ENCODE measurements at regions not wholly inside any gene's neighbourhood (a gene's known extent, or its start where the extent isn't known, plus 50 kb on each side); places are given as distances from the start of the nearest gene placed in this dataset.

DNA sequence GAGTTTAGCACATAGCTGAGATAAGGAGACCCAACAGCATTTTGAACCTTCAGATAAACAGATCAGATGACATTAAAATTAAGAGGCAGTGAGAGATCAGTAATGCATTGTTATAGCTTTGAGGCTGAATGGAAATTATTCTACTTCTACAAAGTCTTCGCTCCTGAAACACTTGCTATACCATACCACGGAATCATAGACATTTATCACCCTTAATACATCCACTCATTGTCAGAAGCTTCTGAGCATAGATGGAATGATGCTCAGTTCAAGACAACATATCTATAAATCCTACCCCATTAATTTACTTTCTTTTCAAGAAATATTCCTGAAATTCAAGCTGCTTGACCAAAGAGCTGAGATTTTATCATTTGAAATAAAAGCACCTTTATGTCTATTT, 266.7 kb downstream of the C3orf38 start:
- TF ChIP-seq ZNF384 (IDR thresholded peaks at IDR 0.05), result no peak
- TF ChIP-seq CTBP1 (IDR thresholded peaks at IDR 0.05; ENCODE audit: borderline replicate concordance), result no peak
- no peak for TF ChIP-seq LEF1 (IDR thresholded peaks at IDR 0.05; ENCODE audit: borderline replicate concordance)
- TF ChIP-seq FOXM1 (IDR thresholded peaks at IDR 0.05; ENCODE audit: borderline replicate concordance), result no peak
- TF ChIP-seq HDGF (IDR thresholded peaks at IDR 0.05; ENCODE audit: borderline replicate concordance), result no peak
- no peak for TF ChIP-seq FOXK2 (IDR thresholded peaks at IDR 0.05)
- no peak for TF ChIP-seq SUZ12 (IDR thresholded peaks at IDR 0.05)
- no peak for TF ChIP-seq FOXA1 (IDR thresholded peaks at IDR 0.05)
- TF ChIP-seq NFRKB (IDR thresholded peaks at IDR 0.05), result no peak
- TF ChIP-seq L3MBTL2 (conservative IDR thresholded peaks at IDR 0.05), result no peak
- TF ChIP-seq TARDBP (IDR thresholded peaks at IDR 0.05), result no peak
- TF ChIP-seq PKNOX1 (IDR thresholded peaks at IDR 0.05), result no peak
- no peak for TF ChIP-seq ARNT (IDR thresholded peaks at IDR 0.05)
- no peak for TF ChIP-seq SP1 (IDR thresholded peaks at IDR 0.05)
- no peak for TF ChIP-seq ELF4 (IDR thresholded peaks at IDR 0.05)
- TF ChIP-seq BHLHE40 (IDR thresholded peaks at IDR 0.05; ENCODE audit: borderline replicate concordance), result no peak
- POLR2A ChIA-PET, result no interaction called here
- CTCF ChIA-PET, result interaction anchor here (1.0 kb wide), 1 partner anchor 27 kb away, joined by 3 read pairs; no protein-coding TSS in a partner anchor
- no peak for DNase-seq (ENCODE audit: extremely low spot score)

GRCh38 chr3:88418219-88418618, 268.5 kb downstream of the C3orf38 start:
- no peak for DNase-seq (ENCODE audit: extremely low spot score)
- TF ChIP-seq FOXK2 (IDR thresholded peaks at IDR 0.05) (no peak), HDGF (IDR thresholded peaks at IDR 0.05; ENCODE audit: borderline replicate concordance) (no peak)
- CTCF ChIA-PET, result no interaction called here
- POLR2A ChIA-PET, result no interaction called here

GRCh38 chr3:88433568-88433967, 283.8 kb downstream of the C3orf38 start:
- CTCF ChIA-PET, result no interaction called here
- no peak for DNase-seq (ENCODE audit: extremely low spot score)
- POLR2A ChIA-PET, result no interaction called here
- TF ChIP-seq SUZ12 (IDR thresholded peaks at IDR 0.05) (no peak), FOXK2 (IDR thresholded peaks at IDR 0.05) (no peak), ZNF384 (IDR thresholded peaks at IDR 0.05) (no peak), FOXM1 (IDR thresholded peaks at IDR 0.05; ENCODE audit: borderline replicate concordance) (no peak), CTBP1 (IDR thresholded peaks at IDR 0.05; ENCODE audit: borderline replicate concordance) (no peak)

DNA sequence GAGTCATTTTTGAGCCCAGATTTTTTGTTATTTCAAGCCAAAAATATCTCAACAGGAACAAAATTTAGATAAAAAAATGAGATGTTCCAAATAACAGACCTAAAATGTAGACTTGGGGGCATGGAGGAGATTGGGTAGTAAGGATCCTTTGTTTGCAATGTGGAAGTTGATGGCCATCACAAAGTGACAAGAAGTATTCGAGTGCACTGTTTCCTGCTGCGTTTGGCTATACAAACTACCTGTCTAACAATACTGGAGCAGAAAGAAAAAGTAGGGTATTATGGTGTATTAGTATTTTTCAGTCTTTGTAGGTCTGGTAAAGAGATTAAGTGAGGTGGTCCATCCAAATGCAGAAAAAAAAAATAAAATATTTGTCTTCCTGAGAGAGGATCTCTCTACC, 284.2 kb downstream of the C3orf38 start:
- ChIA-PET CTCF (no interaction called here), POLR2A (no interaction called here)
- DNase-seq (ENCODE audit: extremely low spot score), result no peak
- TF ChIP-seq ZNF384 (IDR thresholded peaks at IDR 0.05) (no peak), CTBP1 (IDR thresholded peaks at IDR 0.05; ENCODE audit: borderline replicate concordance) (no peak), LEF1 (IDR thresholded peaks at IDR 0.05; ENCODE audit: borderline replicate concordance) (no peak), FOXA1 (IDR thresholded peaks at IDR 0.05) (no peak), ELF4 (IDR thresholded peaks at IDR 0.05) (no peak), TARDBP (IDR thresholded peaks at IDR 0.05) (no peak), L3MBTL2 (conservative IDR thresholded peaks at IDR 0.05) (no peak), FOXM1 (IDR thresholded peaks at IDR 0.05; ENCODE audit: borderline replicate concordance) (no peak), SP1 (IDR thresholded peaks at IDR 0.05) (no peak)

- no peak for DNase-seq (ENCODE audit: extremely low spot score)
- POLR2A ChIA-PET, result no interaction called here
- TF ChIP-seq SP1 (IDR thresholded peaks at IDR 0.05) (no peak), CTBP1 (IDR thresholded peaks at IDR 0.05; ENCODE audit: borderline replicate concordance) (no peak), ZNF384 (IDR thresholded peaks at IDR 0.05) (no peak), NFRKB (IDR thresholded peaks at IDR 0.05) (no peak), ARNT (IDR thresholded peaks at IDR 0.05) (no peak), ELF4 (IDR thresholded peaks at IDR 0.05) (no peak), HDGF (IDR thresholded peaks at IDR 0.05; ENCODE audit: borderline replicate concordance) (no peak), LEF1 (IDR thresholded peaks at IDR 0.05; ENCODE audit: borderline replicate concordance) (no peak), PKNOX1 (IDR thresholded peaks at IDR 0.05) (no peak), SUZ12 (IDR thresholded peaks at IDR 0.05) (no peak), FOXA1 (IDR thresholded peaks at IDR 0.05) (no peak), TARDBP (IDR thresholded peaks at IDR 0.05) (no peak), L3MBTL2 (conservative IDR thresholded peaks at IDR 0.05) (no peak), BHLHE40 (IDR thresholded peaks at IDR 0.05; ENCODE audit: borderline replicate concordance) (no peak), FOXM1 (IDR thresholded peaks at IDR 0.05; ENCODE audit: borderline replicate concordance) (no peak), FOXK2 (IDR thresholded peaks at IDR 0.05) (no peak)
- CTCF ChIA-PET, result no interaction called here
Observed at GRCh38 chr3:88440701-88441100, 290.9 kb downstream of the C3orf38 start.

DNA sequence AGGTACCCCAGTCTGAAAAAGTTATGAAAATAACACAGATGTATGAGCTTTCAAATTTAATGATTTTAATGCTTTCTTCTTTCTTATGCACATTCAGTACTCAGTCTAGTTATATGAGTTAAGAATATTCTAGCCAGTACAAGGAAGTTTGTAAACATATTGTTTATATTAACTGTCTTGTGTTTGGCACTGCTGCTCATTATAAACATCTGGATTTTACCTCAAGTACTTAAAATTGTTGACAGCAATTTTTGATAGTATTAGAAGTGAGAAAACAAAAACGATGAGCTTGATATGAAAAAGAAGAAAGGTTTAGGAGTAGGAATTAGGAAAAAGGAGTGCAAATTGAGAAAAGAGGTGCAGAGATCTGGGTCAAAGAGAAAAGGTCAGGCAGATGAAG, 293.3 kb downstream of the C3orf38 start:
- TF ChIP-seq BHLHE40 (IDR thresholded peaks at IDR 0.05; ENCODE audit: borderline replicate concordance) (no peak), FOXK2 (IDR thresholded peaks at IDR 0.05) (no peak), SP1 (IDR thresholded peaks at IDR 0.05) (no peak), TARDBP (IDR thresholded peaks at IDR 0.05) (no peak)
- ChIA-PET POLR2A (no interaction called here), CTCF (interaction anchor here (1.1 kb wide), 1 partner anchor 27 kb away, joined by 3 read pairs; no protein-coding TSS in a partner anchor)
- no peak for DNase-seq (ENCODE audit: extremely low spot score)

DNA sequence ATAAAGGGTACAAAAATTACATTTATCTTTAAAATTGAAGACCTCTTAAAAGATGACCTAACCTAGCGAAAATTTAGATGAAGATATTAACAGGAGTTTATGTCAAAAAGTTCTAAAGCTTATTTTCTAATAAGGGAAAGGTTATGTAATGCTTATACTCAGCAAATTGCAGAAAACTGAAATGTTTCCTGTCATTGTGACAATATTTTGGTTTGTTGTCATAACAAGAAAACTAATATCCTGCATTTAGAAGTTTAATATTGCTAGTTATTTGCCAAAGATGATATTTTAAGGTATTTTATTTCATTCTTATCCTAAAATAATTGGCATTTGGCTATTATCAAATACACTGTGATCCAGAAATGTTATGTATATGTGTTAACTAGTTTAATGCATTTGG, 294.5 kb downstream of the C3orf38 start:
- TF ChIP-seq HDGF (IDR thresholded peaks at IDR 0.05; ENCODE audit: borderline replicate concordance), result no peak
- TF ChIP-seq ELF4 (IDR thresholded peaks at IDR 0.05), result no peak
- no peak for TF ChIP-seq LEF1 (IDR thresholded peaks at IDR 0.05; ENCODE audit: borderline replicate concordance)
- TF ChIP-seq ZNF384 (IDR thresholded peaks at IDR 0.05), result no peak
- TF ChIP-seq TARDBP (IDR thresholded peaks at IDR 0.05), result no peak
- TF ChIP-seq BHLHE40 (IDR thresholded peaks at IDR 0.05; ENCODE audit: borderline replicate concordance), result no peak
- no peak for TF ChIP-seq NFRKB (IDR thresholded peaks at IDR 0.05)
- no peak for TF ChIP-seq SUZ12 (IDR thresholded peaks at IDR 0.05)
- no peak for TF ChIP-seq CTBP1 (IDR thresholded peaks at IDR 0.05; ENCODE audit: borderline replicate concordance)
- TF ChIP-seq PKNOX1 (IDR thresholded peaks at IDR 0.05), result no peak
- no peak for TF ChIP-seq L3MBTL2 (conservative IDR thresholded peaks at IDR 0.05)
- TF ChIP-seq ARNT (IDR thresholded peaks at IDR 0.05), result no peak
- no peak for TF ChIP-seq FOXA1 (IDR thresholded peaks at IDR 0.05)
- no peak for TF ChIP-seq SP1 (IDR thresholded peaks at IDR 0.05)
- no peak for TF ChIP-seq FOXM1 (IDR thresholded peaks at IDR 0.05; ENCODE audit: borderline replicate concordance)
- TF ChIP-seq FOXK2 (IDR thresholded peaks at IDR 0.05), result no peak
- ChIA-PET CTCF (interaction anchor here (1.1 kb wide), 1 partner anchor 28 kb away, joined by 3 read pairs; no protein-coding TSS in a partner anchor), POLR2A (no interaction called here)
- no peak for DNase-seq (ENCODE audit: extremely low spot score)

Data from HEK293T (cell line).